ENCODE measurements at regions not wholly inside any gene's neighbourhood (a gene's known extent, or its start where the extent isn't known, plus 50 kb on each side); places are given as distances from the start of the nearest gene placed in this dataset.

GRCh38 chr9:90544488-90544887 lies 98.1 kb downstream of the DIRAS2 start (continued):
- TF ChIP-seq E2F6 (IDR thresholded peaks at IDR 0.05) = no peak

Measured in H1 (cell line).